ENCODE measurements at regions not wholly inside any gene's neighbourhood (a gene's known extent, or its start where the extent isn't known, plus 50 kb on each side); places are given as distances from the start of the nearest gene placed in this dataset.

- no peak for TF ChIP-seq CTCF (IDR thresholded peaks at IDR 0.05)
These were observed 488.3 kb upstream of the ATXN7L3B start for GRCh38 chr12:74049348-74049747.

- no peak for TF ChIP-seq CTCF (IDR thresholded peaks at IDR 0.05)
These were observed 485.8 kb upstream of the ATXN7L3B start for GRCh38 chr12:74051848-74052247.

GRCh38 chr12:74066476-74066875 lies 471.2 kb upstream of the ATXN7L3B start:
- TF ChIP-seq CTCF (IDR thresholded peaks at IDR 0.05), result no peak

- no peak for TF ChIP-seq CTCF (IDR thresholded peaks at IDR 0.05)
These were observed 466.5 kb upstream of the ATXN7L3B start for GRCh38 chr12:74071182-74071581.

- no peak for TF ChIP-seq CTCF (IDR thresholded peaks at IDR 0.05)
These were observed 460.7 kb upstream of the ATXN7L3B start for GRCh38 chr12:74076918-74077317.

GRCh38 chr12:74105434-74105833 lies 432.2 kb upstream of the ATXN7L3B start:
- TF ChIP-seq CTCF (IDR thresholded peaks at IDR 0.05), result no peak

- TF ChIP-seq CTCF (IDR thresholded peaks at IDR 0.05), result no peak
These were observed 428.9 kb upstream of the ATXN7L3B start for GRCh38 chr12:74108729-74109128.

GRCh38 chr12:74111688-74112360 lies 425.8 kb upstream of the ATXN7L3B start:
- peak; percentile 47 for TF ChIP-seq CTCF (IDR thresholded peaks at IDR 0.05)
